Fibroblast of lung (primary cell): ENCODE measurements at regions not wholly inside any gene's neighbourhood (a gene's known extent, or its start where the extent isn't known, plus 50 kb on each side); places are given as distances from the start of the nearest gene placed in this dataset.

Source experiments
- EZH2 ChIP-seq: IDR thresholded peaks from 2 replicates; pipeline ENCODE4 v1.5.1; 2012; ENCODE audit warnings: low read length, control low read depth, mild to moderate bottlenecking; ENCODE audit errors: missing control alignments
- TF ChIP-seq, protein P1 (sequence below), 2 donors: IDR thresholded peaks in 1 of 2; conservative IDR thresholded peaks in 1 of 2; 1 replicate in 1 of 2; 2 replicates in 1 of 2; pipeline ENCODE4 v1.5.1; 2011 to 2012; ENCODE audit warnings: low read length in 2 of 2, control low read depth in 1 of 2, inconsistent platforms in 1 of 2, low read depth in 1 of 2, mild to moderate bottlenecking in 1 of 2

DNA sequence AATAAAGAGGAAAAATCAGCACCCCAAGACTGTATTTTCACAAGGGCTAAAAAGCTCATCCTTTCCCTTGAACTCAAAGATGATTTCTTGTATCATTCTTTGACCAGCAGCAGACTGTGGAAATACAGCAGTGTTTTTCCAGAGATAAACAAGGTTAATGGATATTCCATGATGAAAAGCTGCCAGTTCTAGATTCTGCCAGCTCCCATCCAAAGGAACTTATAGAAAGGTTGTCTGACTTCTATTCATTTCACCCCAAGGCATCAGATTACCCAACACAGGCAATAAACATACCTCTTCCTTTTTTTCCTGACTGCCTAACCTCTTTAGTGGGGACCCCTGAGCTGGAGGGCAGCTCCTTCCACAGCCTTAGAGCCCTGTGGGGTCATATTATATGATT lies 375.8 kb upstream of the THBS1 start:
- TF ChIP-seq, protein P1, sequence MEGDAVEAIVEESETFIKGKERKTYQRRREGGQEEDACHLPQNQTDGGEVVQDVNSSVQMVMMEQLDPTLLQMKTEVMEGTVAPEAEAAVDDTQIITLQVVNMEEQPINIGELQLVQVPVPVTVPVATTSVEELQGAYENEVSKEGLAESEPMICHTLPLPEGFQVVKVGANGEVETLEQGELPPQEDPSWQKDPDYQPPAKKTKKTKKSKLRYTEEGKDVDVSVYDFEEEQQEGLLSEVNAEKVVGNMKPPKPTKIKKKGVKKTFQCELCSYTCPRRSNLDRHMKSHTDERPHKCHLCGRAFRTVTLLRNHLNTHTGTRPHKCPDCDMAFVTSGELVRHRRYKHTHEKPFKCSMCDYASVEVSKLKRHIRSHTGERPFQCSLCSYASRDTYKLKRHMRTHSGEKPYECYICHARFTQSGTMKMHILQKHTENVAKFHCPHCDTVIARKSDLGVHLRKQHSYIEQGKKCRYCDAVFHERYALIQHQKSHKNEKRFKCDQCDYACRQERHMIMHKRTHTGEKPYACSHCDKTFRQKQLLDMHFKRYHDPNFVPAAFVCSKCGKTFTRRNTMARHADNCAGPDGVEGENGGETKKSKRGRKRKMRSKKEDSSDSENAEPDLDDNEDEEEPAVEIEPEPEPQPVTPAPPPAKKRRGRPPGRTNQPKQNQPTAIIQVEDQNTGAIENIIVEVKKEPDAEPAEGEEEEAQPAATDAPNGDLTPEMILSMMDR (conservative IDR thresholded peaks at IDR 0.05 in 1 of 2, IDR thresholded peaks at IDR 0.05 in 1 of 2; ENCODE audit: low read depth in 1 of 2, low read length in 2 of 2) = no peak
- no peak for TF ChIP-seq EZH2
